Ammon's horn (tissue), 1 donor: ENCODE measurements at regions not wholly inside any gene's neighbourhood (a gene's known extent, or its start where the extent isn't known, plus 50 kb on each side); places are given as distances from the start of the nearest gene placed in this dataset.

Experiments used
- DNase-seq: peaks from one replicate; pipeline ENCODE4 v3.0.0-alpha.2; 2016; ENCODE audit warnings: low spot score

- no peak for DNase-seq
Measured at GRCh38 chr13:47829690-47830089, 171.4 kb downstream of the SUCLA2 start.

GRCh38 chr13:47826471-47826870 lies 174.6 kb downstream of the SUCLA2 start:
- DNase-seq: no peak

GRCh38 chr13:47822036-47822435 lies 179.0 kb downstream of the SUCLA2 start:
- DNase-seq: no peak

GRCh38 chr13:47816831-47817230 lies 184.2 kb downstream of the SUCLA2 start:
- DNase-seq: no peak

- DNase-seq: no peak
Measured at GRCh38 chr13:47813718-47814117, 187.4 kb downstream of the SUCLA2 start.

- DNase-seq: no peak
Measured at GRCh38 chr13:47809411-47809810, 191.7 kb downstream of the SUCLA2 start.

GRCh38 chr13:47803131-47803530 lies 197.9 kb downstream of the SUCLA2 start:
- no peak for DNase-seq

GRCh38 chr13:47801555-47801954 lies 199.5 kb downstream of the SUCLA2 start:
- no peak for DNase-seq

GRCh38 chr13:47800593-47800992 lies 200.5 kb downstream of the SUCLA2 start:
- no peak for DNase-seq

- DNase-seq: no peak
Measured at GRCh38 chr13:47798906-47799305, 202.2 kb downstream of the SUCLA2 start.

GRCh38 chr13:47798194-47798593 lies 202.9 kb downstream of the SUCLA2 start:
- no peak for DNase-seq

- no peak for DNase-seq
Measured at GRCh38 chr13:47796816-47797215, 204.3 kb downstream of the SUCLA2 start.

GRCh38 chr13:47794963-47795362 lies 206.1 kb downstream of the SUCLA2 start:
- no peak for DNase-seq

GRCh38 chr13:47790755-47791154 lies 210.3 kb downstream of the SUCLA2 start:
- DNase-seq: no peak

- DNase-seq: no peak
Measured at GRCh38 chr13:47788844-47789243, 212.2 kb downstream of the SUCLA2 start.

- no peak for DNase-seq
Measured at GRCh38 chr13:47774671-47774994, 226.4 kb downstream of the SUCLA2 start.

GRCh38 chr13:47764817-47765216 lies 236.3 kb downstream of the SUCLA2 start:
- DNase-seq: no peak

GRCh38 chr13:47757466-47758080 lies 243.5 kb downstream of the SUCLA2 start:
- DNase-seq: no peak

GRCh38 chr13:47747901-47748300 lies 253.2 kb downstream of the SUCLA2 start:
- DNase-seq: no peak

- no peak for DNase-seq
Measured at GRCh38 chr13:47726394-47726793, 274.7 kb downstream of the SUCLA2 start.

- no peak for DNase-seq
Measured at GRCh38 chr13:47723898-47724297, 277.2 kb downstream of the SUCLA2 start.

GRCh38 chr13:47719164-47719563 lies 281.9 kb downstream of the SUCLA2 start:
- DNase-seq: no peak

GRCh38 chr13:47718556-47718955 lies 282.5 kb downstream of the SUCLA2 start:
- no peak for DNase-seq

GRCh38 chr13:47708386-47708785 lies 292.7 kb downstream of the SUCLA2 start:
- DNase-seq: no peak

- DNase-seq: no peak
Measured at GRCh38 chr13:47707414-47707813, 293.7 kb downstream of the SUCLA2 start.
